SU-DHL-6 (cell line): ENCODE measurements at regions not wholly inside any gene's neighbourhood (a gene's known extent, or its start where the extent isn't known, plus 50 kb on each side); places are given as distances from the start of the nearest gene placed in this dataset.

Source experiments
- CTCF ChIP-seq: fragments of 200-600 bp; sonication (generic); IDR thresholded peaks from one replicate; pipeline ENCODE4 v1.5.1; 2017; ENCODE audit warnings: antibody characterized with exemption, mild to moderate bottlenecking, low read length, moderate library complexity; ENCODE audit not compliant: insufficient read depth, poor library complexity, severe bottlenecking
- EZH2phosphoT487 ChIP-seq: fragments of 200-600 bp; sonication (generic), shearing (Covaris generic); conservative IDR thresholded peaks from 2 replicates; pipeline ENCODE4 v1.6.1; 2018; ENCODE audit warnings: mild to moderate bottlenecking, antibody characterized with exemption, low read length, moderate library complexity, mixed read lengths

- TF ChIP-seq CTCF (no peak), EZH2phosphoT487 (no peak)
These were observed 450.0 kb downstream of the IPMK start for GRCh38 chr10:57817741-57818140.
